A673 (cell line): ENCODE measurements at regions not wholly inside any gene's neighbourhood (a gene's known extent, or its start where the extent isn't known, plus 50 kb on each side); places are given as distances from the start of the nearest gene placed in this dataset.

Source experiments
- EZH2 ChIP-seq: fragments of 200-600 bp; sonication (generic); IDR thresholded peaks from 2 replicates; pipeline ENCODE4 v1.6.1; 2017; ENCODE audit warnings: borderline replicate concordance, low read depth, mild to moderate bottlenecking, mixed read lengths, antibody characterized with exemption, low read length; ENCODE audit not compliant: poor library complexity, severe bottlenecking
- TF ChIP-seq, protein P1 (sequence below): fragments of 300-800, 200-600 bp; sonication (generic); conservative IDR thresholded peaks from 2 replicates; pipeline ENCODE4 v1.5.1; 2017; ENCODE audit warnings: low read depth, mild to moderate bottlenecking, antibody characterized with exemption, low read length, moderate library complexity, mixed read lengths

- TF ChIP-seq, protein P1, sequence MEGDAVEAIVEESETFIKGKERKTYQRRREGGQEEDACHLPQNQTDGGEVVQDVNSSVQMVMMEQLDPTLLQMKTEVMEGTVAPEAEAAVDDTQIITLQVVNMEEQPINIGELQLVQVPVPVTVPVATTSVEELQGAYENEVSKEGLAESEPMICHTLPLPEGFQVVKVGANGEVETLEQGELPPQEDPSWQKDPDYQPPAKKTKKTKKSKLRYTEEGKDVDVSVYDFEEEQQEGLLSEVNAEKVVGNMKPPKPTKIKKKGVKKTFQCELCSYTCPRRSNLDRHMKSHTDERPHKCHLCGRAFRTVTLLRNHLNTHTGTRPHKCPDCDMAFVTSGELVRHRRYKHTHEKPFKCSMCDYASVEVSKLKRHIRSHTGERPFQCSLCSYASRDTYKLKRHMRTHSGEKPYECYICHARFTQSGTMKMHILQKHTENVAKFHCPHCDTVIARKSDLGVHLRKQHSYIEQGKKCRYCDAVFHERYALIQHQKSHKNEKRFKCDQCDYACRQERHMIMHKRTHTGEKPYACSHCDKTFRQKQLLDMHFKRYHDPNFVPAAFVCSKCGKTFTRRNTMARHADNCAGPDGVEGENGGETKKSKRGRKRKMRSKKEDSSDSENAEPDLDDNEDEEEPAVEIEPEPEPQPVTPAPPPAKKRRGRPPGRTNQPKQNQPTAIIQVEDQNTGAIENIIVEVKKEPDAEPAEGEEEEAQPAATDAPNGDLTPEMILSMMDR, result no peak
- TF ChIP-seq EZH2, result no peak
Observed at GRCh38 chr11:121721448-121721847, 268.7 kb upstream of the SORL1-AS1 start.
